ENCODE measurements at regions not wholly inside any gene's neighbourhood (a gene's known extent, or its start where the extent isn't known, plus 50 kb on each side); places are given as distances from the start of the nearest gene placed in this dataset.

DNA sequence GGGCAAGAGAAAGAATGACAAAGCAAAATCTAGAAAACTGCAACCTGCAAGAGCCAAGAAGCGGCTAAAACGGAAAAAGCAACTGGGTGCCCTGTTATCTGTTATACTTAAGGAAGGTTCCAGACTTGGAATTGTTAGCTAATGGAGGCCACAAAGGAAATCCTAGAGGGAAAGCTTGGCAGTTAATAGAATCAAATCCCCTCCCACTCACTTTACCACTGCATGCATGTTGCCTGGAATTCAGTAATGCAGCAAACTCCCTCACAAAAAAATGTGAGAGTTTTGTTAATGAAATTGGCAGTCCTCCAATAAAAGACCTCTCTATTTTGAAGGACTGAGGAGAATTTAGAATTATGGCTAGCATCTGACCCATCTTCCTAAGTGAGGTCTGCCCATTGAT lies 164.2 kb upstream of the SOX5 start:
- no peak overlapping the region for H3K4me3 ChIP-seq (ENCODE audit: low read depth, low read length)
- no peak for DNase-seq (ENCODE audit: low read depth)
- TF ChIP-seq, protein P1, sequence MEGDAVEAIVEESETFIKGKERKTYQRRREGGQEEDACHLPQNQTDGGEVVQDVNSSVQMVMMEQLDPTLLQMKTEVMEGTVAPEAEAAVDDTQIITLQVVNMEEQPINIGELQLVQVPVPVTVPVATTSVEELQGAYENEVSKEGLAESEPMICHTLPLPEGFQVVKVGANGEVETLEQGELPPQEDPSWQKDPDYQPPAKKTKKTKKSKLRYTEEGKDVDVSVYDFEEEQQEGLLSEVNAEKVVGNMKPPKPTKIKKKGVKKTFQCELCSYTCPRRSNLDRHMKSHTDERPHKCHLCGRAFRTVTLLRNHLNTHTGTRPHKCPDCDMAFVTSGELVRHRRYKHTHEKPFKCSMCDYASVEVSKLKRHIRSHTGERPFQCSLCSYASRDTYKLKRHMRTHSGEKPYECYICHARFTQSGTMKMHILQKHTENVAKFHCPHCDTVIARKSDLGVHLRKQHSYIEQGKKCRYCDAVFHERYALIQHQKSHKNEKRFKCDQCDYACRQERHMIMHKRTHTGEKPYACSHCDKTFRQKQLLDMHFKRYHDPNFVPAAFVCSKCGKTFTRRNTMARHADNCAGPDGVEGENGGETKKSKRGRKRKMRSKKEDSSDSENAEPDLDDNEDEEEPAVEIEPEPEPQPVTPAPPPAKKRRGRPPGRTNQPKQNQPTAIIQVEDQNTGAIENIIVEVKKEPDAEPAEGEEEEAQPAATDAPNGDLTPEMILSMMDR (IDR thresholded peaks at IDR 0.05; ENCODE audit: low read depth, low read length), result no peak
- TF ChIP-seq POLR2A (IDR thresholded peaks at IDR 0.05; ENCODE audit: extremely low read depth, insufficient read length), result no peak
- TF ChIP-seq, protein P2, sequence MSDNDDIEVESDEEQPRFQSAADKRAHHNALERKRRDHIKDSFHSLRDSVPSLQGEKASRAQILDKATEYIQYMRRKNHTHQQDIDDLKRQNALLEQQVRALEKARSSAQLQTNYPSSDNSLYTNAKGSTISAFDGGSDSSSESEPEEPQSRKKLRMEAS (IDR thresholded peaks at IDR 0.05; ENCODE audit: low read depth, low read length), result no peak
- TF ChIP-seq MYC (IDR thresholded peaks at IDR 0.05; ENCODE audit: low read depth, low read length), result no peak

DNA sequence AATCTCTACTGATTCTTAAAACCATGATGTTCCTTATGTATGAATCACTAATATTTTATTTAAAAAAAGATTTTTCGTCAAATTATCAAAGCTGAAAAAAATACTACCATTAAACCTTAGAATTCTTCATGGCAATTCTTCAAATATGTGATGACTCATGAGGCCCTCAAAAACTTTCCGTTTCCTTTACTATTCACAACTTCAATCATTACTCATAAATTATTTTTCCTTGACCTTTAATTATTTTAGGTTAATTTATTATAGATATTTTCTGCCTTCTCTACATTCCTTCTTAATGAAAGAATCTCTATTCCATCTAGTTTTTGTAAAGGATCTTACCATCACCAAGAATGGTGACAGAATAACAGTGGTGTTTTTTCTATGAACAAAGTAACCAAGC lies 162.1 kb upstream of the SOX5 start:
- no peak overlapping the region for H3K4me3 ChIP-seq (ENCODE audit: low read depth, low read length)
- DNase-seq (ENCODE audit: low read depth), result no peak
- TF ChIP-seq, protein P2 (IDR thresholded peaks at IDR 0.05; ENCODE audit: low read depth, low read length), result no peak
- TF ChIP-seq MYC (IDR thresholded peaks at IDR 0.05; ENCODE audit: low read depth, low read length) (no peak), POLR2A (IDR thresholded peaks at IDR 0.05; ENCODE audit: extremely low read depth, insufficient read length) (no peak)
- TF ChIP-seq, protein P1 (IDR thresholded peaks at IDR 0.05; ENCODE audit: low read depth, low read length), result no peak

DNA sequence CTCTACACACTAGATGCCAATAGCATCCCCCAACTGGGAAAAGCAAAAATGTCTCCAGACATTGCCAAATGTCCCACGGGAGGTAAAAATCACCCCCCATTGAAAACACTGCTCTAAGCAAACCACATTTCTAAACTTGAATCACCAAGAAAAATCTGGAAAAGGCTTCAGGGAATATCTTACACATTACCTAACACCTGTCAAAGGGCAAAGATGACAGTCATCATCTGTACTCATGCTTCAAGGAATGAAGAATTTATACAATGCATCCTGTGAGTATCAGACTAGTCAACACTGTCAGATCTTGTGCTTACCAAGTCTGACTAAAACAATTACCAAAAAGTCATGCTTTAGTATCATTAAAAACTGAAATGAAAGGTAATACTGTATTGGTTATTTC lies 161.6 kb upstream of the SOX5 start:
- no peak overlapping the region for H3K4me3 ChIP-seq (ENCODE audit: low read depth, low read length)
- TF ChIP-seq POLR2A (IDR thresholded peaks at IDR 0.05; ENCODE audit: extremely low read depth, insufficient read length) (no peak), MYC (IDR thresholded peaks at IDR 0.05; ENCODE audit: low read depth, low read length) (no peak)
- TF ChIP-seq, protein P2 (IDR thresholded peaks at IDR 0.05; ENCODE audit: low read depth, low read length), result no peak
- TF ChIP-seq, protein P1 (IDR thresholded peaks at IDR 0.05; ENCODE audit: low read depth, low read length), result no peak
- DNase-seq (ENCODE audit: low read depth), result no peak

DNA sequence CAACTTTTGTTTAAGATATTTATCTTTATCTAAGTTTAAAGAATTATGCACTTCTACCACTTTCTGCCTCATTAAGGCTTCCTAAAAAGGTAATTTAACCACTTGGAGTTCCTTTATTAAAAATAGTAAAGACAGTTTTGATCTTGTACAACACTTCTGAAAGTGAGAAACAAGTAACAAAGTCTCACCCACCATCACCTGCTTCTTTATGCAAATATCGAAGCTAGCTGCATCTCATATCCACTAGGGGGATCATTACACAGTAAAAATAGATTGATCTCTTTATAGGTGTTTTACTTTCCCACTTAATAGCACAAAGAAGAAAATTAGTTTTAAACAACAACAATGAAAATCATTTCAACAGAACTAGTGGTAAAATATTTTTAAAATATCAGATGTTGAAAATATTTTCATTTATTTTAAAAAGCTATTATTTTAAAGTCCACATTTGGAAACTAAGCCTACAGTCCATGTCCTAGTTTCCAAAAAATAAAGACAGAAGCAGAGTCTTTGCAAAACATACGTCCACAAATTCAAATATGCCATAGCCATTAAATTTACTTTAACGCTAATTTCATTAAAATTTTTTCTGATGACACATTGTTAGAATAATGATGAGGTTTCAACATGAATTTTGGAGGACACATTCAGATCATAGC lies 160.0 kb upstream of the SOX5 start:
- no peak overlapping the region for H3K4me3 ChIP-seq (ENCODE audit: low read depth, low read length)
- TF ChIP-seq POLR2A (IDR thresholded peaks at IDR 0.05; ENCODE audit: extremely low read depth, insufficient read length), result no peak
- TF ChIP-seq, protein P1 (IDR thresholded peaks at IDR 0.05; ENCODE audit: low read depth, low read length), result peak; percentile 36

DNA sequence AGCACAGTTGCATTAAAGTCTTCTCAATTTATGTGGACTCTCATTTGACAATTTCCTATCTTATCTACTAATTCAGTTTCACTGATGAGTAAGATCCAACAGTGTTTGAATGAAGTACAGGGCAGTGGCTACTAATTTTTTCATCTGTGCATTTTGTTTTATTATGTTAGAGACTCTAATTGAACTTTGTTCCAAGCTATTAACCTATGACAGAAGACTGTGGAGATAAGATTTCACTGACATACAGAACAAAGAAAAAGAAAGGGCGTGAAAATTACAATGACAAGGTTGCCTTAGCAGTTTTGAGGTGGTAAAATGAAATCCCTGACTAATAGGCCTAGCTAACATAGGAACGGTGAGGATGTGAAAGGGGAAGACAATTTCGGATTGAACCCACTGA lies 153.2 kb upstream of the SOX5 start:
- TF ChIP-seq POLR2A (IDR thresholded peaks at IDR 0.05; ENCODE audit: extremely low read depth, insufficient read length) (no peak), MYC (IDR thresholded peaks at IDR 0.05; ENCODE audit: low read depth, low read length) (no peak)
- TF ChIP-seq, protein P1 (IDR thresholded peaks at IDR 0.05; ENCODE audit: low read depth, low read length), result no peak
- TF ChIP-seq, protein P2 (IDR thresholded peaks at IDR 0.05; ENCODE audit: low read depth, low read length), result no peak
- no peak overlapping the region for H3K4me3 ChIP-seq (ENCODE audit: low read depth, low read length)
- DNase-seq (ENCODE audit: low read depth), result no peak

More for the DNA sequence above, 160.0 kb upstream of the SOX5 start:
- DNase-seq (ENCODE audit: low read depth), result peak; percentile 21

DNA sequence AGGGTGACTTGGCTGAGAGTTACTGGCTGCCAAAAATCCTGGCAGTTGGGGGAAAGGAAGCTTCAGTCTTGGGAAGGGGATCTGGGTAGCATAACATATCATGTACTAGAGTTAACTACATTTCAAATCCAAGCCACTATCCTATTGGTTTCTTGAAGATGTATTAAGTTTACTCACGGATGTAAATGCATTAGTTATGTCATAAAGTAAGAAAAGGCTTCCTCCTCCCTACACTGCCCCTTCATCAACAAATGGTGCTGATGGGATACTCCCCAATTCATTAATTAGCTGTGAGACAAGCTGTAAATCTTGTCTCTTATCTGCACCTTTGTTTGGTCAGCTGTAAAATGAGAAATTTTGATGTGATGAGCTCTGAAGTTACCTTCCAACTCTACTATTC lies 150.1 kb upstream of the SOX5 start:
- no peak overlapping the region for H3K4me3 ChIP-seq (ENCODE audit: low read depth, low read length)
- TF ChIP-seq POLR2A (IDR thresholded peaks at IDR 0.05; ENCODE audit: extremely low read depth, insufficient read length) (no peak), MYC (IDR thresholded peaks at IDR 0.05; ENCODE audit: low read depth, low read length) (no peak)
- TF ChIP-seq, protein P2 (IDR thresholded peaks at IDR 0.05; ENCODE audit: low read depth, low read length), result no peak
- TF ChIP-seq, protein P1 (IDR thresholded peaks at IDR 0.05; ENCODE audit: low read depth, low read length), result no peak
- DNase-seq (ENCODE audit: low read depth), result no peak

Measured in NB4 (cell line).